ENCODE measurements at regions not wholly inside any gene's neighbourhood (a gene's known extent, or its start where the extent isn't known, plus 50 kb on each side); places are given as distances from the start of the nearest gene placed in this dataset.

DNA sequence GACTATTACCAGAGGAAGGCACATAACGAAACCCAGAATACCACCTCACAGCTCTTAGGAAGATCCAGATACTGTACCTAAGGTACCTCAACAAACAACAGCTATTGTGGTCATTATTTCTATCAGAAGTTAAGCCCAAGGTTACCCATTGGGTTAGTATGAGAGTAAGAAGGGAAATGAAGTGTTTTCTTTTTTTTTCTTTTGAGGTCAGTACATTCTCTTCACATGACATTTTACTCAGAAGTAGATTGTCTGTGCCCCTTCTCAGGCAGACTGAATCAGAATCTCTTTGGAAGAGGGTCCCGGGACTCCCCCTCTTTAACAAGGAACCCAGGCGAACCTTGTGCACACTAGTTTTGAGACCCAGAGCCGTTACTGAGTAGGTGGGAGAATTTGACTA is 233.7 kb upstream of the CXCR4 start:
- TF ChIP-seq, protein P1, sequence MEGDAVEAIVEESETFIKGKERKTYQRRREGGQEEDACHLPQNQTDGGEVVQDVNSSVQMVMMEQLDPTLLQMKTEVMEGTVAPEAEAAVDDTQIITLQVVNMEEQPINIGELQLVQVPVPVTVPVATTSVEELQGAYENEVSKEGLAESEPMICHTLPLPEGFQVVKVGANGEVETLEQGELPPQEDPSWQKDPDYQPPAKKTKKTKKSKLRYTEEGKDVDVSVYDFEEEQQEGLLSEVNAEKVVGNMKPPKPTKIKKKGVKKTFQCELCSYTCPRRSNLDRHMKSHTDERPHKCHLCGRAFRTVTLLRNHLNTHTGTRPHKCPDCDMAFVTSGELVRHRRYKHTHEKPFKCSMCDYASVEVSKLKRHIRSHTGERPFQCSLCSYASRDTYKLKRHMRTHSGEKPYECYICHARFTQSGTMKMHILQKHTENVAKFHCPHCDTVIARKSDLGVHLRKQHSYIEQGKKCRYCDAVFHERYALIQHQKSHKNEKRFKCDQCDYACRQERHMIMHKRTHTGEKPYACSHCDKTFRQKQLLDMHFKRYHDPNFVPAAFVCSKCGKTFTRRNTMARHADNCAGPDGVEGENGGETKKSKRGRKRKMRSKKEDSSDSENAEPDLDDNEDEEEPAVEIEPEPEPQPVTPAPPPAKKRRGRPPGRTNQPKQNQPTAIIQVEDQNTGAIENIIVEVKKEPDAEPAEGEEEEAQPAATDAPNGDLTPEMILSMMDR (IDR thresholded peaks at IDR 0.05; ENCODE audit: insufficient read depth, low read length) = no peak
- DNase-seq (ENCODE audit: low read depth) = no peak
- no peak overlapping the region for H3K4me3 ChIP-seq (ENCODE audit: low read depth, low read length)

DNA sequence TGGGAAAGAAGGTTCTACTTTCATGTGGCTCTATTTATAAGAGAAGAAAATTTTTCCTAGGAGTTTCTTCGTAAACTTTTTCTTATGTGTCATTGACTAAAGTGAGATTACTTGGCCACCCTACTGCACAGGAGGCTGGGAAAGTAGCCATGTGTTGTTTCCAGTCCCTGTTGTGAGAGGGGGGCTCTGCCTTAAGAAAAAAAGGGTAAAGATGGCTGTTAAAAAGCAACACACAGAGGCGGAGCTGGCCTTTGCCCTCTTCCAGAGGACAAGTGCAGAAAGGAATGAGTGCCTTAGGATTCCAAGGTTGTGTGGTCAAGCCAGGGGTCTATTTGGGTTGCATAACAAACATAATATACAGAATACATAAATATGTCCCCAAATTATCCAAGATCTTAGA is 230.0 kb upstream of the CXCR4 start:
- no peak for DNase-seq (ENCODE audit: low read depth)
- TF ChIP-seq, protein P1 (IDR thresholded peaks at IDR 0.05; ENCODE audit: insufficient read depth, low read length) = no peak
- no peak overlapping the region for H3K4me3 ChIP-seq (ENCODE audit: low read depth, low read length)

DNA sequence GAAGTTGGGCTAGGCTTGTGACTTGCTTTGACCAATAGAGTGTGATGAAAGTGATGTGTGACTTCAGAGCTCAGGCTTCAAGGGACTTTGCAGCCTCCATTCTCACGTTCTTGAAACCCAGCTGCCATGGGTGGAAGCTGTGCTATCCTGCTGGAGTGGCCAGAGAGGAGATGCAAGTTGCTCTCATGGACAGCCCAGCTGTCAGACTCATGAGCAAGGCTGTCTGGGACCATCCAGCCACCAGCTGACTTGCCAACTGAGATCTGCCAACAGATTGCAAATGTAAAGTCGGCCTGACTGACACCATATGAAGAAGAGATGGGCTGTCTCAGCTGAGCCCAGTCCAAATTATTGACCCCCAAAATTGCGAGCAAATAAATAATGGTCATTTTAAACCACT is 226.4 kb upstream of the CXCR4 start:
- H3K4me3 ChIP-seq (ENCODE audit: low read depth, low read length) = no peak overlapping the region
- no peak for DNase-seq (ENCODE audit: low read depth)
- TF ChIP-seq, protein P1 (IDR thresholded peaks at IDR 0.05; ENCODE audit: insufficient read depth, low read length) = no peak

DNA sequence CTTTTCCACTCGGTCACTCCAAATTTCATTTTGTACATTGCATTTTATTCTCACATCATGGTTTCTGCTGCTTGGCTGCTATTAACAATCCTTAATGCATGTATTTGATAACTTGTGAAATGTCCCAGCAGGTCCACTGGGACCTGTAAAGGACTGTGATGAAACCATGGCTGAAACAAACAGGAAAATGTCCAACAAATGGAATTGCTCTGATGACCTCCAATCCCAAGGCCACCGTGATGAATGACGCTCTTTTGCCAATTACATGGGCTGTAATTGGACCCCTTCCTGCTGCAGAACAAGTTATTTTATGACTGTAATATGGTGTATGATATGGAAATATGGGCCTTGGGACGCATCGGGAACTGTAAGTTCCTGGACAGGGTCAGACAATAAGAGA is 224.2 kb upstream of the CXCR4 start:
- TF ChIP-seq, protein P1 (IDR thresholded peaks at IDR 0.05; ENCODE audit: insufficient read depth, low read length) = no peak
- no peak overlapping the region for H3K4me3 ChIP-seq (ENCODE audit: low read depth, low read length)
- DNase-seq (ENCODE audit: low read depth) = no peak

DNA sequence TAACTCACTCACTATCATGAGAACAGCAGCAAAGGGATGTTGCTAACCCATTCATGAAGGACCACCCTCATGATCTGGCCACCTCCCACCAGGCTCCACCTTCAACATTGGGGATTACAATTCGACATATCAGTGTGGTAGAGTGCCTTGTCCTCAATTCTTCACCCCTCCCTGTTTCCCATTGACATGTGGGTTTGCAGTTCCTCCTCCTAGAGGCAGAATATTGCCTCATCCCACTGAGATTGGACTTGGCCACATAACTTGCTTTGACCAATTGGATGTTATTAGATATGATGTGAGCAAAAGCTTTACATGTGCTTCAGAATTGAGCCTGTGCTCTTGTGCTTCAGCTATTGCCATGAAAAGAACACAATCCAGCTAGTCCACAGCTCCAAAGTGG is 217.0 kb upstream of the CXCR4 start:
- TF ChIP-seq, protein P1 (IDR thresholded peaks at IDR 0.05; ENCODE audit: insufficient read depth, low read length) = no peak
- H3K4me3 ChIP-seq (ENCODE audit: low read depth, low read length) = no peak overlapping the region
- DNase-seq (ENCODE audit: low read depth) = no peak

DNA sequence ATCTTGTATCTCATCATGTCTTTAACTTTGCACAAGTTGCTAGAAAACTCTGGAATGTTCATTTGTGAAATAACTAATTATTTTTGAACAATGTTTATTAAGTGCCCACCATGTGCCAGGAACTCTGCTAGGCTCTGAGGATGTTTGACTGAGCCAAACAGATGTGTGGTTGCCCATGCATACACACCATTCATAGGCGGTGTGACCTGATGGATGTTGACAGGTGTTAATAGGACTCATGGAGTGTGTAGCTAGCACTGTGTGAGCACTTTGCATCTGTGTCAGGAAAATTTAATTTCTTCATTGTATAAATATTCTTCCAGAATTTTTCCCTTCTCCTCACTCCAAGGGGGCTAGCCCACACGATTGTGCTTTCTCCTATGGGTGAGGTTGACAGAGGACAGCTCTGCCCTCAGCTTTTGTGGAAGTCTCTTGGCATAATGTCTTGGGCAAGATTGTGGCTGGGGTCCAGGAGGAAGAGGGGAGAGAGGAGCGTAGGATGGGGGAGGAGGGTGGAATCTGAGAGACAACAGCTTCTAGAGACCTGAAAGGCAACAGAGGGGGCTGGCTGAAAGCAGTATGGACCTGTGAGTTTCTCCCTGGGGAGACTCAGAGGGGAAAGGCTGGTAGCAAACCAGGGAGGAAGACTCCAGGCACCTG is 214.6 kb upstream of the CXCR4 start:
- H3K4me3 ChIP-seq (ENCODE audit: low read depth, low read length) = no peak overlapping the region
- TF ChIP-seq, protein P1 (IDR thresholded peaks at IDR 0.05; ENCODE audit: insufficient read depth, low read length) = no peak
- no peak for DNase-seq (ENCODE audit: low read depth)

DNA sequence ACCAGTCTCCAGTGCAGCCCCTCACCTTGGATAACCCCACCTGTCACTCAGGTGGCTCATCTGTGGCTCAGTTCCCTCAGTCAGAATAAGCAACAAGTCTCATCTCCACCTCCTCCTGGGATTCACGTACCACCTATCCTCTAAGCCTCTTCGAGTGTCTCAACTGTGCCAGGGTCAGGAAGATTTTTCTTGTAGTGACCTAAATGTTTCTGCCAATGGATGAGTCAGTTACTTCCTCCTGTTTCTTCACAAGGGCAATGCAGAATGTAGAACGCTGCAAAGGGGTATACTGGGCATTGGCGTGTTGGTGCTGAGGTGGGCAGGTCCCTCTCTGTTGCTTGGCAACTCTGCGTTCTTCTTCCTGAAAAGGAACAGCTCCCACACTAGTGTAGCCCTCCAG is 213.3 kb upstream of the CXCR4 start:
- no peak for DNase-seq (ENCODE audit: low read depth)
- TF ChIP-seq, protein P1 (IDR thresholded peaks at IDR 0.05; ENCODE audit: insufficient read depth, low read length) = no peak
- no peak overlapping the region for H3K4me3 ChIP-seq (ENCODE audit: low read depth, low read length)
